ENCODE measurements at regions not wholly inside any gene's neighbourhood (a gene's known extent, or its start where the extent isn't known, plus 50 kb on each side); places are given as distances from the start of the nearest gene placed in this dataset.

- Histone ChIP-seq H3K9me3 (ENCODE audit: low read depth, low read length, poor library complexity, severe bottlenecking) (no peaks in the 10 kb centered on the region), H3K4me3 (ENCODE audit: low read depth, low read length, poor library complexity, severe bottlenecking) (no peak overlapping the region), H3K27ac (ENCODE audit: low read depth, low read length, poor library complexity, severe bottlenecking) (no peak overlapping the region), H3K36me3 (ENCODE audit: insufficient read depth, low read length, poor library complexity, severe bottlenecking) (no peaks in the 10 kb centered on the region), H3K27me3 (replicated peaks; ENCODE audit: insufficient read depth, low read depth, low read length, poor library complexity) (no peaks in the 10 kb centered on the region), H3K4me1 (ENCODE audit: insufficient read depth, low read length, poor library complexity, severe bottlenecking) (no peaks in the 10 kb centered on the region)
- BruUV-seq (replicated peaks), result no TSS peak
- TF ChIP-seq EZH2 (IDR thresholded peaks at IDR 0.05; ENCODE audit: borderline replicate concordance, low read depth, low read length, poor library complexity, severe bottlenecking) (no peak), CTCF (conservative IDR thresholded peaks at IDR 0.05; ENCODE audit: low read depth, low read length) (no peak)
- no peak for DNase-seq (ENCODE audit: low spot score)
- intact Hi-C loops (cut with micrococcal nuclease; ENCODE audit: unreplicated experiment), result no loop called here
- CTCF ChIA-PET, result no interaction called here
- POLR2A ChIA-PET (ENCODE audit: low non-redundant PET), result no interaction called here
These were observed 127.0 kb upstream of the LRFN2 start for GRCh38 chr6:40714143-40714542.

- Histone ChIP-seq H3K9me3 (ENCODE audit: low read depth, low read length, poor library complexity, severe bottlenecking) (no peaks in the 10 kb centered on the region), H3K27me3 (replicated peaks; ENCODE audit: insufficient read depth, low read depth, low read length, poor library complexity) (no peaks in the 10 kb centered on the region), H3K4me1 (ENCODE audit: insufficient read depth, low read length, poor library complexity, severe bottlenecking) (no peaks in the 10 kb centered on the region), H3K4me3 (ENCODE audit: low read depth, low read length, poor library complexity, severe bottlenecking) (no peak overlapping the region), H3K27ac (ENCODE audit: low read depth, low read length, poor library complexity, severe bottlenecking) (no peak overlapping the region), H3K36me3 (ENCODE audit: insufficient read depth, low read length, poor library complexity, severe bottlenecking) (no peaks in the 10 kb centered on the region)
- DNase-seq (ENCODE audit: low spot score), result no peak
- POLR2A ChIA-PET (ENCODE audit: low non-redundant PET), result no interaction called here
- no TSS peak for BruUV-seq (replicated peaks)
- TF ChIP-seq CTCF (conservative IDR thresholded peaks at IDR 0.05; ENCODE audit: low read depth, low read length), result no peak
- no peak for TF ChIP-seq EZH2 (IDR thresholded peaks at IDR 0.05; ENCODE audit: borderline replicate concordance, low read depth, low read length, poor library complexity, severe bottlenecking)
- intact Hi-C loops (cut with micrococcal nuclease; ENCODE audit: unreplicated experiment), result no loop called here
- CTCF ChIA-PET, result no interaction called here
These were observed 126.0 kb upstream of the LRFN2 start for GRCh38 chr6:40713002-40713719.

- Histone ChIP-seq H3K27me3 (replicated peaks; ENCODE audit: insufficient read depth, low read depth, low read length, poor library complexity) (no peaks in the 10 kb centered on the region), H3K4me3 (ENCODE audit: low read depth, low read length, poor library complexity, severe bottlenecking) (no peak overlapping the region), H3K36me3 (ENCODE audit: insufficient read depth, low read length, poor library complexity, severe bottlenecking) (no peaks in the 10 kb centered on the region), H3K9me3 (ENCODE audit: low read depth, low read length, poor library complexity, severe bottlenecking) (no peaks in the 10 kb centered on the region), H3K4me1 (ENCODE audit: insufficient read depth, low read length, poor library complexity, severe bottlenecking) (no peaks in the 10 kb centered on the region), H3K27ac (ENCODE audit: low read depth, low read length, poor library complexity, severe bottlenecking) (no peak overlapping the region)
- no peak for TF ChIP-seq CTCF (conservative IDR thresholded peaks at IDR 0.05; ENCODE audit: low read depth, low read length)
- no peak for TF ChIP-seq EZH2 (IDR thresholded peaks at IDR 0.05; ENCODE audit: borderline replicate concordance, low read depth, low read length, poor library complexity, severe bottlenecking)
- no TSS peak for BruUV-seq (replicated peaks)
- intact Hi-C loops (cut with micrococcal nuclease; ENCODE audit: unreplicated experiment), result no loop called here
- ChIA-PET CTCF (no interaction called here), POLR2A (ENCODE audit: low non-redundant PET) (no interaction called here)
- peak; percentile 16 for DNase-seq (ENCODE audit: low spot score)
These were observed 123.6 kb upstream of the LRFN2 start for GRCh38 chr6:40710626-40711330.
